Stomach (tissue), 8 donors: ENCODE measurements at regions not wholly inside any gene's neighbourhood (a gene's known extent, or its start where the extent isn't known, plus 50 kb on each side); places are given as distances from the start of the nearest gene placed in this dataset.

Experiments used
- DNase-seq, 2 donors: peaks; one replicate each; pipeline versions ENCODE4 v3.0.0 to v3.0.0-alpha.2; 2013 to 2019
- H3K27ac ChIP-seq, 5 donors: fragments of 200-600 bp in 4 of 5; sonication (generic) in 4 of 5; one replicate each; pipeline ENCODE4 v1.5.1; 2013 to 2019; ENCODE audit warnings: mild to moderate bottlenecking in 1 of 5, moderate library complexity in 1 of 5
- H3K27me3 ChIP-seq, 3 donors: fragments of 200-600 bp; sonication (generic); one replicate each; pipeline ENCODE4 v1.5.1; 2017 to 2019; ENCODE audit warnings: mixed run types in 1 of 3
- H3K36me3 ChIP-seq, 4 donors: fragments of 200-600 bp; sonication (generic); 1 replicate in 3 of 4; 2 replicates in 1 of 4; pipeline ENCODE4 v1.5.1; 2016 to 2019
- H3K4me1 ChIP-seq, 4 donors: fragments of 200-600 bp; sonication (generic); one replicate each; pipeline ENCODE4 v1.5.1; 2016 to 2019
- H3K4me3 ChIP-seq, 4 donors: fragments of 200-600 bp; sonication (generic) in 3 of 4; one replicate each; pipeline ENCODE4 v1.5.1; 2016 to 2019; ENCODE audit warnings: mild to moderate bottlenecking in 1 of 4
- H3K9me3 ChIP-seq, 4 donors: fragments of 200-600 bp; sonication (generic); one replicate each; pipeline ENCODE4 v1.5.1; 2016 to 2019
- EP300 ChIP-seq: sonication (generic); formaldehyde crosslinking; IDR thresholded peaks from one replicate; pipeline ENCODE4 v1.6.1; 2017; ENCODE audit warnings: antibody characterized with exemption
- POLR2A ChIP-seq, 4 donors: fragments of 450-650 bp; IDR thresholded peaks; one replicate each; pipeline ENCODE4 v1.6.1; 2016; ENCODE audit warnings: antibody characterized with exemption in 4 of 4, control low read depth in 2 of 4, mild to moderate bottlenecking in 1 of 4, moderate library complexity in 1 of 4
- POLR2AphosphoS5 ChIP-seq, 3 donors: sonication (generic); formaldehyde crosslinking; IDR thresholded peaks; one replicate each; pipeline ENCODE4 v1.6.1; 2016; ENCODE audit warnings: antibody characterized with exemption in 3 of 3
- WGBS, 5 donors: extraction: QIAGEN DNeasy Blood & Tissue Kit in 3 of 5; methylation state at CpG; one replicate each; pipeline versions ENCODE4 v1.1.5 to v1.1.7; 2013 to 2018; 5-methylcytosine and 5-hydroxymethylcytosine counted together
- intact Hi-C: fragments of 100-400 bp; cut with DNase I; formaldehyde crosslinking; loops from one replicate; pipeline ENCODE4 v1.15.1; 2023; ENCODE audit warnings: low total_unique reads
- TF ChIP-seq, protein P1 (sequence below), 7 experiments: fragments of 450-650 bp in 4 of 7; fragments of 200-600 bp in 3 of 7; sonication (generic) in 3 of 7; IDR thresholded peaks; one replicate each; pipeline ENCODE4 v1.5.1; 2016 to 2019; ENCODE audit warnings: antibody characterized with exemption in 7 of 7, control low read depth in 2 of 7, mild to moderate bottlenecking in 1 of 7
- donor health status: healthy with polysubstance abuse.
- donor health status: Bipolar disorder and iron deficiency.
- donor health status: healthy.

DNA sequence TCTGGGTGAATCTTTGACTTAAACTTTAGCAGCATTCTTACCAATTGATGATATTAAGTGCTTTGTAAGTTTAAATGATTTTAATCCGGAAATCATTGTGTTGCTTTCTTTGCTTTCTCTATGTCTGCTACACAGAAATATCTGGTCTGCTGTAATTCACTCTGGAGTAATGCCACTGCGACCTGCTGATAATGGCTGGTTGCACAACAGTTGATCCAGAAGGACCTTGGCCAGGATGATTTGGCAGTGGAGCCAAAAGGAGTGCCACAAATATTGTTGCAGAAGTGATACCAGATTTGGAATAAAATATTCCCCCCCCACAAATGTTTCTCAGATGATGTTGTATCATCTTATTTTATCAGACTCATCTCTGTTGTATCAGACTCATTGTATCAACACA lies 2063.9 kb downstream of the MRPL39 start:
- TF ChIP-seq POLR2AphosphoS5 (IDR thresholded peaks at IDR 0.05), result no peak
- no peak for TF ChIP-seq EP300
- TF ChIP-seq, protein P1, sequence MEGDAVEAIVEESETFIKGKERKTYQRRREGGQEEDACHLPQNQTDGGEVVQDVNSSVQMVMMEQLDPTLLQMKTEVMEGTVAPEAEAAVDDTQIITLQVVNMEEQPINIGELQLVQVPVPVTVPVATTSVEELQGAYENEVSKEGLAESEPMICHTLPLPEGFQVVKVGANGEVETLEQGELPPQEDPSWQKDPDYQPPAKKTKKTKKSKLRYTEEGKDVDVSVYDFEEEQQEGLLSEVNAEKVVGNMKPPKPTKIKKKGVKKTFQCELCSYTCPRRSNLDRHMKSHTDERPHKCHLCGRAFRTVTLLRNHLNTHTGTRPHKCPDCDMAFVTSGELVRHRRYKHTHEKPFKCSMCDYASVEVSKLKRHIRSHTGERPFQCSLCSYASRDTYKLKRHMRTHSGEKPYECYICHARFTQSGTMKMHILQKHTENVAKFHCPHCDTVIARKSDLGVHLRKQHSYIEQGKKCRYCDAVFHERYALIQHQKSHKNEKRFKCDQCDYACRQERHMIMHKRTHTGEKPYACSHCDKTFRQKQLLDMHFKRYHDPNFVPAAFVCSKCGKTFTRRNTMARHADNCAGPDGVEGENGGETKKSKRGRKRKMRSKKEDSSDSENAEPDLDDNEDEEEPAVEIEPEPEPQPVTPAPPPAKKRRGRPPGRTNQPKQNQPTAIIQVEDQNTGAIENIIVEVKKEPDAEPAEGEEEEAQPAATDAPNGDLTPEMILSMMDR (IDR thresholded peaks at IDR 0.05), result no peak
- no peak for TF ChIP-seq POLR2A (IDR thresholded peaks at IDR 0.05)
- H3K27me3 ChIP-seq, result no peaks in the 10 kb centered on the region
- H3K9me3 ChIP-seq, result no peaks in the 10 kb centered on the region
- H3K4me3 ChIP-seq, result no peak overlapping the region
- WGBS, 5 donors, result 61 to 78% (median 70%) methylated on average over 2 of the region's 2 CpGs
- no peak overlapping the region for H3K27ac ChIP-seq
- intact Hi-C loops, result no loop called here
- no peaks in the 10 kb centered on the region for H3K4me1 ChIP-seq
- DNase-seq, result no peak
- no peaks in the 10 kb centered on the region for H3K36me3 ChIP-seq

- intact Hi-C loops, result no loop called here
- TF ChIP-seq EP300, result no peak
- no peak for TF ChIP-seq POLR2A (IDR thresholded peaks at IDR 0.05)
- H3K4me1 ChIP-seq, result no peaks in the 10 kb centered on the region
- H3K27ac ChIP-seq, result no peak overlapping the region
- no peaks in the 10 kb centered on the region for H3K27me3 ChIP-seq
- H3K36me3 ChIP-seq, result no peaks in the 10 kb centered on the region
- no peak overlapping the region for H3K4me3 ChIP-seq
- no peak for DNase-seq
- WGBS, 5 donors, result 66 to 89% (median 81%) methylated on average over 1 of the region's 1 CpG
- H3K9me3 ChIP-seq, result no peaks in the 10 kb centered on the region
Measured at GRCh38 chr21:23542097-23542496, 2065.2 kb downstream of the MRPL39 start.

DNA sequence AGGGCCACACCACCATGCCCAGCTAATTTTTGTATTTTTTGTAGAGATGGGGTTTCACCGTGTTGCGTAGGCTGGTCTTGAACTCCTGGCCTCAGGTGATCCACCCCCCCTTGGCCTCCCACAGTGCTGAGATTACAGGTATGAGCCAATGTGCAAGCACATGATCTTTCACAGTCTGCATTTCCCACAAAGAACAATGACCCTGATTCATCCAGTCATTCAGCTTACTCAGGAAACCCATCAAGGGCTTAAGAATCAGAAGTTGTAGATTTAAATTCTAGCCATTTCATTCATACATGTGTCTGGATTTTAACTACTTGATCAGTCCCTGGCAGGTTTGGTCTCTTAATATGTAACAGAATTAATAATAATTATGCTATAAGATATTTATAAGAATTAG lies 2065.7 kb downstream of the MRPL39 start:
- TF ChIP-seq, protein P1 (IDR thresholded peaks at IDR 0.05), result no peak
- TF ChIP-seq POLR2A (IDR thresholded peaks at IDR 0.05) (no peak), EP300 (no peak), POLR2AphosphoS5 (IDR thresholded peaks at IDR 0.05) (no peak)
- intact Hi-C loops, result no loop called here
- Histone ChIP-seq H3K9me3 (no peaks in the 10 kb centered on the region), H3K4me3 (no peak overlapping the region), H3K4me1 (no peaks in the 10 kb centered on the region), H3K27me3 (no peaks in the 10 kb centered on the region), H3K27ac (no peak overlapping the region), H3K36me3 (no peaks in the 10 kb centered on the region)
- no peak for DNase-seq
- 88 to 100% (median 97%) methylated on average over 2 of the region's 2 CpGs for WGBS, 5 donors

GRCh38 chr21:23534850-23535249 lies 2072.4 kb downstream of the MRPL39 start:
- H3K9me3 ChIP-seq, result no peaks in the 10 kb centered on the region
- WGBS, 5 donors, result 4 to 22% (median 15%) methylated on average over 1 of the region's 1 CpG
- H3K27ac ChIP-seq, result no peak overlapping the region
- H3K36me3 ChIP-seq, result no peaks in the 10 kb centered on the region
- H3K4me1 ChIP-seq, result no peaks in the 10 kb centered on the region
- H3K4me3 ChIP-seq, result no peak overlapping the region
- no peaks in the 10 kb centered on the region for H3K27me3 ChIP-seq
- TF ChIP-seq EP300 (no peak), POLR2AphosphoS5 (IDR thresholded peaks at IDR 0.05) (no peak), POLR2A (IDR thresholded peaks at IDR 0.05) (no peak)
- TF ChIP-seq, protein P1 (IDR thresholded peaks at IDR 0.05), result no peak
- intact Hi-C loops, result no loop called here
- no peak for DNase-seq

GRCh38 chr21:23531444-23531843 lies 2075.8 kb downstream of the MRPL39 start:
- Histone ChIP-seq H3K4me3 (no peak overlapping the region), H3K27me3 (no peaks in the 10 kb centered on the region), H3K4me1 (no peaks in the 10 kb centered on the region), H3K9me3 (no peaks in the 10 kb centered on the region), H3K36me3 (no peaks in the 10 kb centered on the region), H3K27ac (no peak overlapping the region)
- TF ChIP-seq, protein P1 (IDR thresholded peaks at IDR 0.05), result no peak
- TF ChIP-seq POLR2AphosphoS5 (IDR thresholded peaks at IDR 0.05), result no peak
- no peak for TF ChIP-seq POLR2A (IDR thresholded peaks at IDR 0.05)
- TF ChIP-seq EP300, result no peak
- intact Hi-C loops, result no loop called here
- no peak for DNase-seq
